GM18520 (cell line): ENCODE measurements at regions not wholly inside any gene's neighbourhood (a gene's known extent, or its start where the extent isn't known, plus 50 kb on each side); places are given as distances from the start of the nearest gene placed in this dataset.

Experiments
- ATAC-seq: cut with Tn5 transposase; IDR thresholded peaks from one replicate; pipeline ENCODE4 v1.9.1; 2021; ENCODE audit not compliant: unreplicated experiment

- ATAC-seq: no peak
These were observed 237.4 kb upstream of the PPP2R3A start for GRCh38 chr3:135728007-135728721.

GRCh38 chr3:135731546-135731945 lies 234.0 kb upstream of the PPP2R3A start:
- no peak for ATAC-seq

- ATAC-seq: no peak
These were observed 228.8 kb upstream of the PPP2R3A start for GRCh38 chr3:135736740-135737139.

- no peak for ATAC-seq
These were observed 225.7 kb upstream of the PPP2R3A start for GRCh38 chr3:135739779-135740178.

GRCh38 chr3:135740211-135740610 lies 225.3 kb upstream of the PPP2R3A start:
- ATAC-seq: no peak

- ATAC-seq: no peak
These were observed 224.8 kb upstream of the PPP2R3A start for GRCh38 chr3:135740751-135741150.

GRCh38 chr3:135751991-135752390 lies 213.5 kb upstream of the PPP2R3A start:
- no peak for ATAC-seq

- ATAC-seq: no peak
These were observed 212.7 kb upstream of the PPP2R3A start for GRCh38 chr3:135752851-135753250.

GRCh38 chr3:135753506-135753905 lies 212.0 kb upstream of the PPP2R3A start:
- ATAC-seq: no peak

- ATAC-seq: no peak
These were observed 210.0 kb upstream of the PPP2R3A start for GRCh38 chr3:135755330-135756105.

- ATAC-seq: no peak
These were observed 209.3 kb upstream of the PPP2R3A start for GRCh38 chr3:135756106-135756668.

GRCh38 chr3:135757421-135757820 lies 208.1 kb upstream of the PPP2R3A start:
- ATAC-seq: no peak

GRCh38 chr3:135758961-135759360 lies 206.6 kb upstream of the PPP2R3A start:
- no peak for ATAC-seq

- no peak for ATAC-seq
These were observed 205.9 kb upstream of the PPP2R3A start for GRCh38 chr3:135759651-135760050.

- no peak for ATAC-seq
These were observed 204.9 kb upstream of the PPP2R3A start for GRCh38 chr3:135760581-135760980.

- no peak for ATAC-seq
These were observed 203.2 kb upstream of the PPP2R3A start for GRCh38 chr3:135762188-135762856.

- no peak for ATAC-seq
These were observed 199.4 kb upstream of the PPP2R3A start for GRCh38 chr3:135766115-135766514.

- no peak for ATAC-seq
These were observed 193.8 kb upstream of the PPP2R3A start for GRCh38 chr3:135771760-135772159.

GRCh38 chr3:135779024-135779423 lies 186.5 kb upstream of the PPP2R3A start:
- no peak for ATAC-seq

GRCh38 chr3:135779590-135780235 lies 185.8 kb upstream of the PPP2R3A start:
- ATAC-seq: no peak
